Gastroesophageal sphincter (tissue), 3 donors: ENCODE measurements at regions not wholly inside any gene's neighbourhood (a gene's known extent, or its start where the extent isn't known, plus 50 kb on each side); places are given as distances from the start of the nearest gene placed in this dataset.

Experiments used
- EP300 ChIP-seq: sonication (generic); formaldehyde crosslinking; IDR thresholded peaks from one replicate; pipeline ENCODE4 v1.6.1; 2017; ENCODE audit warnings: antibody characterized with exemption, mild to moderate bottlenecking
- POLR2A ChIP-seq, 2 donors: fragments of 450-650 bp; IDR thresholded peaks; one replicate each; pipeline ENCODE4 v1.6.1; 2017; ENCODE audit warnings: antibody characterized with exemption in 2 of 2, mild to moderate bottlenecking in 2 of 2, moderate library complexity in 1 of 2
- POLR2AphosphoS5 ChIP-seq: sonication (generic); formaldehyde crosslinking; IDR thresholded peaks from one replicate; pipeline ENCODE4 v1.6.1; 2017; ENCODE audit warnings: antibody characterized with exemption
- TF ChIP-seq, protein P1 (sequence below), 4 experiments: fragments of 200-600 bp in 2 of 4; fragments of 450-650 bp in 2 of 4; sonication (generic) in 1 of 4; IDR thresholded peaks; one replicate each; pipeline ENCODE4 v1.5.1; 2017 to 2019; ENCODE audit warnings: antibody characterized with exemption in 4 of 4, mild to moderate bottlenecking in 2 of 4, moderate library complexity in 2 of 4

DNA sequence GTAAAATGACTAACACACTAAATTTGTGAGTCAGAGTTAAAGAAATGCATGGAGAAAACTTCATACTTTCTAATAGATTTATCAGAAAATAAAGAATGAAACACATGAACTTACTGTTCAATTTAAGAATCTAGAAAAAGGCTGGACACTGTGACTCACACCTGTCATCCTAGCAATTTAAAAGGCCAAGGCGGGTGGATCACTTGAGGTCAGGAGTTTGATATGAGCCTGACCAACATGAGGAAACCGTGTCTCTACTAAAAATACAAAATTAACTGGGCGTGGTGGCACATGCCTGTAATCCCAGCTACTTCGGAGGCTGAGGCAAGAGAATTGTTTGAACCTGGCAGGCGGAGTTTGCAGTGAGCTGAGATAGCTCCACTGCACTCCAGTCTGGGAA, 1106.2 kb upstream of the LRRN3 start:
- TF ChIP-seq POLR2A (IDR thresholded peaks at IDR 0.05) (no peak), POLR2AphosphoS5 (no peak), EP300 (no peak)
- TF ChIP-seq, protein P1, sequence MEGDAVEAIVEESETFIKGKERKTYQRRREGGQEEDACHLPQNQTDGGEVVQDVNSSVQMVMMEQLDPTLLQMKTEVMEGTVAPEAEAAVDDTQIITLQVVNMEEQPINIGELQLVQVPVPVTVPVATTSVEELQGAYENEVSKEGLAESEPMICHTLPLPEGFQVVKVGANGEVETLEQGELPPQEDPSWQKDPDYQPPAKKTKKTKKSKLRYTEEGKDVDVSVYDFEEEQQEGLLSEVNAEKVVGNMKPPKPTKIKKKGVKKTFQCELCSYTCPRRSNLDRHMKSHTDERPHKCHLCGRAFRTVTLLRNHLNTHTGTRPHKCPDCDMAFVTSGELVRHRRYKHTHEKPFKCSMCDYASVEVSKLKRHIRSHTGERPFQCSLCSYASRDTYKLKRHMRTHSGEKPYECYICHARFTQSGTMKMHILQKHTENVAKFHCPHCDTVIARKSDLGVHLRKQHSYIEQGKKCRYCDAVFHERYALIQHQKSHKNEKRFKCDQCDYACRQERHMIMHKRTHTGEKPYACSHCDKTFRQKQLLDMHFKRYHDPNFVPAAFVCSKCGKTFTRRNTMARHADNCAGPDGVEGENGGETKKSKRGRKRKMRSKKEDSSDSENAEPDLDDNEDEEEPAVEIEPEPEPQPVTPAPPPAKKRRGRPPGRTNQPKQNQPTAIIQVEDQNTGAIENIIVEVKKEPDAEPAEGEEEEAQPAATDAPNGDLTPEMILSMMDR (IDR thresholded peaks at IDR 0.05), result no peak
